IMR-90 (cell line): ENCODE measurements at regions not wholly inside any gene's neighbourhood (a gene's known extent, or its start where the extent isn't known, plus 50 kb on each side); places are given as distances from the start of the nearest gene placed in this dataset.

Experiments used
- ATAC-seq: fragments of 200-7000 bp; cut with Tn5 transposase; 2 replicates; pipeline ENCODE4 v1.9.1; 2020; ENCODE audit warnings: low read depth, mild to moderate bottlenecking, moderate library complexity
- BruUV-seq: library from RNA; stranded (reverse); fragments of 400-500 nt; replicated peaks from 2 replicates; lab custom pipeline; 2021; lab: Mats Ljungman, UMichigan
- CTCF ChIA-PET: fragments of 300-600 bp; formaldehyde crosslinking; extraction: SDS; loops from one replicate; lab custom pipeline; 2021; ENCODE audit warnings: antibody characterized with exemption; lab: Yijun Ruan, JAX
- POLR2A ChIA-PET: fragments of 300-600 bp; sonication (Branson Sonifier 250); formaldehyde crosslinking; loops from one replicate; lab custom pipeline; 2022; ENCODE audit warnings: antibody characterized with exemption; ENCODE audit not compliant: unreplicated experiment; lab: Charles Lee
- DNase-seq: peaks from one replicate; pipeline ENCODE4 v3.0.0; 2013
- H2AFZ ChIP-seq: replicated peaks from 2 replicates; pipeline ENCODE3; 2013; ENCODE audit warnings: low read length, mild to moderate bottlenecking; ENCODE audit not compliant: poor library complexity
- H2AK5ac ChIP-seq: 2 replicates; pipeline ENCODE4 v1.6.1; 2013; ENCODE audit warnings: low read depth, low read length, inconsistent platforms
- H2AK9ac ChIP-seq: replicated peaks from 2 replicates; pipeline ENCODE3; 2013; ENCODE audit warnings: mild to moderate bottlenecking, low read depth, low read length, moderate library complexity; ENCODE audit not compliant: poor library complexity
- H2BK120ac ChIP-seq: 2 replicates; pipeline ENCODE4 v1.6.1; 2013; ENCODE audit warnings: low read depth, low read length, inconsistent platforms
- H2BK15ac ChIP-seq: 3 replicates; pipeline ENCODE4 v1.6.1; 2013; ENCODE audit warnings: low read depth, low read length, inconsistent platforms
- H2BK20ac ChIP-seq: 2 replicates; pipeline ENCODE4 v1.6.1; 2013; ENCODE audit warnings: low read depth, mild to moderate bottlenecking, inconsistent platforms, low read length, moderate library complexity
- H2BK5ac ChIP-seq: 2 replicates; pipeline ENCODE4 v1.6.1; 2013; ENCODE audit warnings: mild to moderate bottlenecking, low read depth, low read length, inconsistent platforms; ENCODE audit not compliant: poor library complexity, severe bottlenecking
- H3K14ac ChIP-seq: replicated peaks from 2 replicates; pipeline ENCODE4 v1.6.1; 2013; ENCODE audit warnings: low read depth, low read length, inconsistent platforms
- H3K18ac ChIP-seq: 2 replicates; pipeline ENCODE4 v1.6.1; 2013; ENCODE audit warnings: low read depth, low read length, control low read depth
- H3K23ac ChIP-seq: 2 replicates; pipeline ENCODE4 v1.6.1; 2013; ENCODE audit warnings: low read depth, low read length, inconsistent platforms
- H3K27ac ChIP-seq: 2 replicates; pipeline ENCODE4 v1.5.1; 2013; ENCODE audit warnings: mild to moderate bottlenecking, control low read depth, low read length; ENCODE audit not compliant: insufficient read depth
- H3K27me3 ChIP-seq: 2 replicates; pipeline ENCODE4 v1.6.1; 2013; ENCODE audit warnings: low read length; ENCODE audit not compliant: control insufficient read depth, insufficient read depth
- H3K36me3 ChIP-seq: 2 replicates; pipeline ENCODE4 v1.6.1; 2013; ENCODE audit warnings: low read length, mixed read lengths; ENCODE audit not compliant: control insufficient read depth, insufficient read depth
- H3K4ac ChIP-seq: 2 replicates; pipeline ENCODE4 v1.6.1; 2013; ENCODE audit warnings: low read depth, low read length, inconsistent platforms
- H3K4me1 ChIP-seq: 2 replicates; pipeline ENCODE4 v1.6.1; 2013; ENCODE audit warnings: low read length, mixed read lengths; ENCODE audit not compliant: control insufficient read depth, insufficient read depth
- H3K4me2 ChIP-seq: 2 replicates; pipeline ENCODE4 v1.6.1; 2013; ENCODE audit warnings: low read depth, mild to moderate bottlenecking, control low read depth, low read length, moderate library complexity
- H3K4me3 ChIP-seq: 2 replicates; pipeline ENCODE4 v1.5.1; 2013; ENCODE audit warnings: low read depth, mild to moderate bottlenecking, control low read depth, low read length, moderate library complexity; ENCODE audit not compliant: insufficient read depth
- H3K56ac ChIP-seq: 2 replicates; pipeline ENCODE4 v1.6.1; 2013; ENCODE audit warnings: low read length, inconsistent platforms; ENCODE audit not compliant: insufficient read depth; ENCODE audit errors: extremely low read depth
- H3K79me1 ChIP-seq, 2 experiments: 2 replicates each; pipeline ENCODE4 v1.6.1; 2013; ENCODE audit warnings: low read length in 2 of 2, inconsistent platforms in 1 of 2, low read depth in 1 of 2
- H3K9ac ChIP-seq: 2 replicates; pipeline ENCODE4 v1.6.1; 2013; ENCODE audit warnings: low read depth, low read length, control low read depth
- H3K9me1 ChIP-seq: 2 replicates; pipeline ENCODE4 v1.6.1; 2013; ENCODE audit warnings: low read length, inconsistent platforms; ENCODE audit not compliant: insufficient read depth
- H3K9me3 ChIP-seq: 2 replicates; pipeline ENCODE4 v1.6.1; 2013; ENCODE audit warnings: low read length; ENCODE audit not compliant: control insufficient read depth, insufficient read depth
- H4K20me1 ChIP-seq: 2 replicates; pipeline ENCODE4 v1.6.1; 2013; ENCODE audit warnings: low read length, inconsistent platforms; ENCODE audit not compliant: insufficient read depth
- H4K5ac ChIP-seq: 2 replicates; pipeline ENCODE4 v1.6.1; 2013; ENCODE audit warnings: mild to moderate bottlenecking, low read depth, low read length, control low read depth
- H4K8ac ChIP-seq, 2 experiments: 2 replicates each; pipeline ENCODE4 v1.6.1; 2013; ENCODE audit warnings: low read depth in 2 of 2, low read length in 2 of 2, control low read depth in 1 of 2, inconsistent platforms in 1 of 2
- H4K91ac ChIP-seq: 2 replicates; pipeline ENCODE4 v1.6.1; 2013; ENCODE audit warnings: low read depth, low read length, inconsistent platforms; ENCODE audit not compliant: insufficient read depth
- NFE2L2 ChIP-seq: fragments of 150-350 bp; IDR thresholded peaks from 2 replicates; pipeline ENCODE4 v1.6.1; 2016; ENCODE audit warnings: low read depth, mild to moderate bottlenecking, low read length
- USF2 ChIP-seq: fragments of 150-350 bp; IDR thresholded peaks from 2 replicates; pipeline ENCODE4 v1.6.1; 2017; ENCODE audit warnings: mild to moderate bottlenecking, antibody characterized with exemption, low read length, low read depth
- WGBS, 2 experiments: methylation state at CpG; one replicate each; pipeline versions ENCODE4 v1.1.5 to v1.1.7; 2013; ENCODE audit warnings: missing lambda C conversion rate in 2 of 2; ENCODE audit not compliant: insufficient read length in 1 of 2; ENCODE audit errors: extremely low coverage in 2 of 2; 5-methylcytosine and 5-hydroxymethylcytosine counted together
- dilution Hi-C: fragments of 300-500 bp; cut with HindIII; formaldehyde crosslinking; loops from one replicate; pipeline ENCODE4 v1.14.3; 2018; ENCODE audit warnings: low sequenced_read_pairs; ENCODE audit not compliant: unreplicated experiment
- in situ Hi-C: fragments of 300-500 bp; cut with MboI; formaldehyde crosslinking; loops from 3 replicates; pipeline ENCODE4 v1.14.3; 2019; ENCODE audit warnings: low sequenced_read_pairs, inconsistent platforms, mixed read lengths
- intact Hi-C: fragments of 100-400 bp; cut with micrococcal nuclease; formaldehyde crosslinking; loops from 2 replicates; pipeline ENCODE4 v1.10.0; 2022

- Histone ChIP-seq H3K4me1 (no peaks in the 10 kb centered on the region), H3K27me3 (peaks cover 1% of the 10 kb centered on the region; the same call in 1 of the 2 replicates), H3K4me3 (no peak overlapping the region), H3K4ac (no peak overlapping the region), H2BK15ac (no peak overlapping the region), H3K36me3 (no peaks in the 10 kb centered on the region), H4K5ac (no peak overlapping the region), H3K9ac (no peak overlapping the region), H2AK5ac (no peak overlapping the region), H2BK120ac (no peak overlapping the region), H2BK5ac (no peak overlapping the region), H3K9me3 (no peaks in the 10 kb centered on the region), H3K9me1 (no peaks in the 10 kb centered on the region), H4K20me1 (no peaks in the 10 kb centered on the region), H3K14ac (no peak overlapping the region), H3K4me2 (no peak overlapping the region), H3K56ac (no peak overlapping the region), H3K18ac (no peak overlapping the region), H3K79me1 (no peaks in the 10 kb centered on the region), H2AK9ac (no peak overlapping the region), H4K8ac (no peak overlapping the region), H2BK20ac (no peak overlapping the region), H4K91ac (no peak overlapping the region), H2AFZ (no peak overlapping the region), H3K23ac (no peak overlapping the region), H3K27ac (no peak overlapping the region)
- CTCF ChIA-PET, result no interaction called here
- DNase-seq (no peak), ATAC-seq (no peak)
- POLR2A ChIA-PET, result no interaction called here
- no peak for TF ChIP-seq USF2
- no peak for TF ChIP-seq NFE2L2
- WGBS, 2 experiments, result no CpG with 5 or more reads among the region's 5 CpGs
- intact Hi-C loops, result no loop called here
- dilution Hi-C loops, result no loop called here
- in situ Hi-C loops, result no loop called here
- BruUV-seq, result no TSS peak
Observed at GRCh38 chr21:32070126-32070525, 197.3 kb downstream of the HUNK start.
